K562 (cell line): ENCODE measurements at regions not wholly inside any gene's neighbourhood (a gene's known extent, or its start where the extent isn't known, plus 50 kb on each side); places are given as distances from the start of the nearest gene placed in this dataset.

ENCODE experiments used
- ATAC-seq: fragments of 200-7000 bp; cut with Tn5 transposase; 3 replicates; pipeline ENCODE4 v1.9.1; 2020; ENCODE audit warnings: moderate library complexity
- BruUV-seq: library from RNA; stranded (reverse); fragments of 400-500 nt; replicated peaks from 2 replicates; lab custom pipeline; 2021; lab: Mats Ljungman, UMichigan
- CTCF ChIA-PET: fragments of 300-600 bp; formaldehyde crosslinking; extraction: SDS; loops from one replicate; lab custom pipeline; 2021; ENCODE audit warnings: low intra/inter-chr PET ratio; lab: Yijun Ruan, JAX
- POLR2A ChIA-PET: fragments of 300-600, 350-650 bp; sonication (Branson Sonifier 250); formaldehyde crosslinking; extraction: SDS; loops from one replicate; lab custom pipeline; 2021; ENCODE audit warnings: antibody characterized with exemption, inconsistent platforms; lab: Yijun Ruan, JAX
- DNase-seq, 4 experiments: peaks; one replicate each; pipeline versions ENCODE4 v3.0.0 to v3.0.0-alpha.2; 2011 to 2018; ENCODE audit warnings: low spot score in 3 of 4, mixed read lengths in 3 of 4; ENCODE audit errors: extremely low read depth in 1 of 4
- FAIRE-seq: peaks from 2 replicates; lab custom pipeline; 2011; peaks lifted over from hg19 to GRCh38; lab: Jason Lieb, UNC
- H2AFZ ChIP-seq: 2 replicates; pipeline ENCODE4 v1.6.0; 2011; ENCODE audit warnings: low read depth, low read length, control low read depth, inconsistent platforms
- H3K27ac ChIP-seq: fragments of 200-600 bp; 3 replicates; pipeline ENCODE4 v1.8.0; 2011; ENCODE audit warnings: low read depth, mild to moderate bottlenecking, control low read depth, inconsistent platforms, low read length, moderate library complexity, mixed read lengths; ENCODE audit errors: extremely low read depth
- H3K27me3 ChIP-seq, 2 experiments: fragments of 300-600 bp in 1 of 2; 2 replicates in 1 of 2; 3 replicates in 1 of 2; pipeline versions ENCODE4 v1.6.0 to v1.8.0; 2011; ENCODE audit warnings: inconsistent platforms in 2 of 2, low read length in 2 of 2, mild to moderate bottlenecking in 1 of 2, mixed read lengths in 1 of 2, moderate library complexity in 1 of 2; ENCODE audit not compliant: control insufficient read depth in 2 of 2, insufficient read depth in 2 of 2
- H3K36me3 ChIP-seq: fragments of 300-600 bp; 3 replicates; pipeline ENCODE4 v1.8.0; 2011; ENCODE audit warnings: mild to moderate bottlenecking, low read length, inconsistent platforms; ENCODE audit not compliant: control insufficient read depth, insufficient read depth
- H3K4me1 ChIP-seq, 2 experiments: fragments of 200-600 bp in 1 of 2; replicated peaks in 1 of 2; 2 replicates in 1 of 2; 3 replicates in 1 of 2; pipeline versions ENCODE4 v1.5.1 to v1.8.0; 2011; ENCODE audit warnings: inconsistent platforms in 2 of 2, low read length in 2 of 2, mild to moderate bottlenecking in 1 of 2, mixed read lengths in 1 of 2, moderate library complexity in 1 of 2; ENCODE audit not compliant: control insufficient read depth in 2 of 2, insufficient read depth in 2 of 2
- H3K4me2 ChIP-seq: 2 replicates; pipeline ENCODE4 v1.6.1; 2011; ENCODE audit warnings: low read length, control low read depth, inconsistent platforms, mixed read lengths; ENCODE audit not compliant: insufficient read depth
- H3K4me3 ChIP-seq: fragments of 200-600 bp; sonication (generic), shearing (Covaris generic); 2 replicates; pipeline ENCODE4 v1.5.1; 2016; ENCODE audit warnings: control low read depth, inconsistent platforms
- H3K79me2 ChIP-seq: fragments of 200-600 bp; 3 replicates; pipeline ENCODE4 v1.8.0; 2011; ENCODE audit warnings: low read length, inconsistent platforms; ENCODE audit not compliant: control insufficient read depth, insufficient read depth
- H3K9ac ChIP-seq, 2 experiments: 2 replicates each; pipeline versions ENCODE4 v1.6.0 to v1.6.1; 2011; ENCODE audit warnings: low read depth in 2 of 2, low read length in 2 of 2, control low read depth in 1 of 2, inconsistent platforms in 1 of 2, mild to moderate bottlenecking in 1 of 2, mixed read lengths in 1 of 2; ENCODE audit not compliant: insufficient read depth in 1 of 2
- H3K9me1 ChIP-seq: one replicate; pipeline ENCODE4 v1.6.0; 2011; ENCODE audit warnings: inconsistent platforms, mild to moderate bottlenecking, low read length, moderate library complexity; ENCODE audit not compliant: control insufficient read depth, insufficient read depth
- H3K9me3 ChIP-seq: replicated peaks from 2 replicates; pipeline ENCODE4 v1.5.1; 2011; ENCODE audit warnings: low read depth, low read length, inconsistent platforms; ENCODE audit not compliant: control insufficient read depth, insufficient read depth
- H4K20me1 ChIP-seq: replicated peaks from 2 replicates; pipeline ENCODE4 v1.6.1; 2011; ENCODE audit warnings: low read length, inconsistent platforms, mixed read lengths; ENCODE audit not compliant: control insufficient read depth, insufficient read depth
- CHD4 ChIP-seq: fragments of 200-600 bp; sonication (generic); IDR thresholded peaks from 3 replicates; pipeline ENCODE4 v1.6.1; 2012; ENCODE audit warnings: low read depth, mild to moderate bottlenecking, mixed read lengths, low read length, inconsistent platforms; ENCODE audit not compliant: insufficient read depth, insufficient replicate concordance, poor library complexity, severe bottlenecking
- CXXC5 ChIP-seq: fragments of 250-450 bp; sonication (Bioruptor Pico); IDR thresholded peaks from 2 replicates; pipeline ENCODE4 v1.8.0; 2022; ENCODE audit warnings: inconsistent platforms, mild to moderate bottlenecking, moderate library complexity
- ETV5 ChIP-seq: sonication (generic); formaldehyde crosslinking; IDR thresholded peaks from 2 replicates; pipeline ENCODE4 v1.4.0; 2020; ENCODE audit warnings: low read depth, mild to moderate bottlenecking, missing genetic modification reagents
- KDM1A ChIP-seq, 2 experiments: fragments of 450-650 bp; IDR thresholded peaks; 2 replicates each; pipeline ENCODE4 v1.6.1; 2016; ENCODE audit warnings: mild to moderate bottlenecking in 2 of 2
- KDM2B ChIP-seq: fragments of 250-450 bp; sonication (Bioruptor Pico); IDR thresholded peaks from 2 replicates; pipeline ENCODE4 v1.8.0; 2021; ENCODE audit warnings: mild to moderate bottlenecking, moderate library complexity
- OTX1 ChIP-seq: fragments of 450-650 bp; formaldehyde crosslinking; IDR thresholded peaks from 2 replicates; pipeline ENCODE4 v1.4.0; 2022; ENCODE audit warnings: mild to moderate bottlenecking
- SREBF1 ChIP-seq: fragments of 150-350 bp; IDR thresholded peaks from 2 replicates; pipeline ENCODE4 v1.6.1; 2014; ENCODE audit warnings: antibody characterized with exemption, low read depth, low read length, borderline replicate concordance
- TAF15 ChIP-seq: fragments of 200-400 bp; formaldehyde crosslinking; IDR thresholded peaks from 2 replicates; pipeline ENCODE4 v1.6.1; 2017; ENCODE audit warnings: mild to moderate bottlenecking, low read depth, low read length, moderate library complexity
- TCF7L2 ChIP-seq: fragments of 150-350 bp; IDR thresholded peaks from 2 replicates; pipeline ENCODE4 v1.6.1; 2016; ENCODE audit warnings: low read depth, mild to moderate bottlenecking, low read length, moderate library complexity
- WGBS: fragments of 100-300 bp; shearing (Covaris generic); methylation state at CpG from one replicate; pipeline ENCODE4 v1.1.6; 2016; ENCODE audit warnings: low coverage, mixed read lengths; ENCODE audit not compliant: insufficient coverage; ENCODE audit errors: missing lambda C conversion rate; 5-methylcytosine and 5-hydroxymethylcytosine counted together
- in situ Hi-C: fragments of 300-500 bp; cut with MboI; formaldehyde crosslinking; loops from 4 replicates; pipeline ENCODE4 v1.15.0; 2018; ENCODE audit warnings: inconsistent platforms, mixed read lengths
- intact Hi-C: fragments of 100-400 bp; cut with micrococcal nuclease; formaldehyde crosslinking; loops from 2 replicates; pipeline ENCODE4 v1.14.2; 2022
- TF ChIP-seq, protein P1 (sequence below): fragments of 450-650 bp; IDR thresholded peaks from 2 replicates; pipeline ENCODE4 v1.6.1; 2017; ENCODE audit warnings: mild to moderate bottlenecking, moderate library complexity

DNA sequence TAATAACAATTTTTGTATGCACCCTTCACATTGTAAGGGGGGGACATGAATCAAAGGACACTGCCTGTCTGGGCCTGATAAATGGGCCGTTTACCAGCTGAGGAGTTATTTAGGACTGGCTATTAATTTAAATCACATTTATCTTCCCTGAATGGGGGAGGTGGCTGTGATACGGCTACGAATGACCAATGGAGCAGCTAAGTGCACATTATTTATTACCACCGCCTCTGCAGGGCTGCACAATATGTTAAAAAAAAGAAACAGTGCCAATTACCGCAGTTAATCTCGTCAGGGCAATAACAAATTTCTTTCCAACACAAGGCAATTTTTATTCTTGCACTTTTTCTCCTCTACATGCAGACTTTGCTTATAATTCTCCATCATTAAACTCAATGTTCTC is 318.4 kb downstream of the IRX2 start:
- no peaks in the 10 kb centered on the region; a peak in 1 of 5 replicates for H3K27me3 ChIP-seq
- no peaks in the 10 kb centered on the region for H3K4me1 ChIP-seq
- ChIA-PET POLR2A (no interaction called here), CTCF (no interaction called here)
- H3K9me1 ChIP-seq: no peaks in the 10 kb centered on the region
- 4% methylated on average over 6 of the region's 6 CpGs for WGBS
- H3K79me2 ChIP-seq: no peaks in the 10 kb centered on the region
- intact Hi-C loops (no loop called here), in situ Hi-C loops (no loop called here)
- no peak for DNase-seq
- no peaks in the 10 kb centered on the region for H4K20me1 ChIP-seq
- H3K4me3 ChIP-seq: no peak overlapping the region
- no peak overlapping the region for H3K9ac ChIP-seq
- no peak for ATAC-seq
- no TSS peak for BruUV-seq
- FAIRE-seq: no peak
- H3K4me2 ChIP-seq: no peak overlapping the region
- no peaks in the 10 kb centered on the region for H3K9me3 ChIP-seq
- TF ChIP-seq OTX1 (no peak), CXXC5 (CRISPR knock-in tag) (no peak), CHD4 (no peak), KDM2B (no peak), KDM1A (IDR thresholded peaks at IDR 0.05) (no peak), TCF7L2 (no peak), ETV5 (CRISPR knock-in tag) (no peak), TAF15 (no peak), SREBF1 (no peak)
- TF ChIP-seq, protein P1, sequence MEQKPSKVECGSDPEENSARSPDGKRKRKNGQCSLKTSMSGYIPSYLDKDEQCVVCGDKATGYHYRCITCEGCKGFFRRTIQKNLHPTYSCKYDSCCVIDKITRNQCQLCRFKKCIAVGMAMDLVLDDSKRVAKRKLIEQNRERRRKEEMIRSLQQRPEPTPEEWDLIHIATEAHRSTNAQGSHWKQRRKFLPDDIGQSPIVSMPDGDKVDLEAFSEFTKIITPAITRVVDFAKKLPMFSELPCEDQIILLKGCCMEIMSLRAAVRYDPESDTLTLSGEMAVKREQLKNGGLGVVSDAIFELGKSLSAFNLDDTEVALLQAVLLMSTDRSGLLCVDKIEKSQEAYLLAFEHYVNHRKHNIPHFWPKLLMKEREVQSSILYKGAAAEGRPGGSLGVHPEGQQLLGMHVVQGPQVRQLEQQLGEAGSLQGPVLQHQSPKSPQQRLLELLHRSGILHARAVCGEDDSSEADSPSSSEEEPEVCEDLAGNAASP: no peak
- no peaks in the 10 kb centered on the region for H3K36me3 ChIP-seq
- H2AFZ ChIP-seq: no peak overlapping the region
- no peak overlapping the region for H3K27ac ChIP-seq
